Spleen (tissue), 7 donors: ENCODE measurements at regions not wholly inside any gene's neighbourhood (a gene's known extent, or its start where the extent isn't known, plus 50 kb on each side); places are given as distances from the start of the nearest gene placed in this dataset.

Experiments
- CTCF ChIP-seq, 11 experiments: fragments of 200-600 bp in 7 of 11; fragments of 450-650 bp in 4 of 11; sonication (generic) in 4 of 11; IDR thresholded peaks in 8 of 11; conservative IDR thresholded peaks in 3 of 11; 1 replicate in 7 of 11; 2 replicates in 4 of 11; pipeline versions ENCODE4 v1.4.0 to v1.8.0; 2016 to 2021; ENCODE audit warnings: antibody characterized with exemption in 11 of 11, inconsistent platforms in 4 of 11, mild to moderate bottlenecking in 1 of 11
- POLR2AphosphoS5 ChIP-seq, 3 donors: sonication (generic); formaldehyde crosslinking; IDR thresholded peaks; one replicate each; pipeline ENCODE4 v1.5.1; 2017; ENCODE audit warnings: antibody characterized with exemption in 3 of 3
- donor health status: DM: no; HTN: no; CAD: no; lungs with moderate emphysema.
- donor health status: DM: no; HTN: no; CAD: no.
- donor health status: DM: no; HTN: no; CAD: no.

DNA sequence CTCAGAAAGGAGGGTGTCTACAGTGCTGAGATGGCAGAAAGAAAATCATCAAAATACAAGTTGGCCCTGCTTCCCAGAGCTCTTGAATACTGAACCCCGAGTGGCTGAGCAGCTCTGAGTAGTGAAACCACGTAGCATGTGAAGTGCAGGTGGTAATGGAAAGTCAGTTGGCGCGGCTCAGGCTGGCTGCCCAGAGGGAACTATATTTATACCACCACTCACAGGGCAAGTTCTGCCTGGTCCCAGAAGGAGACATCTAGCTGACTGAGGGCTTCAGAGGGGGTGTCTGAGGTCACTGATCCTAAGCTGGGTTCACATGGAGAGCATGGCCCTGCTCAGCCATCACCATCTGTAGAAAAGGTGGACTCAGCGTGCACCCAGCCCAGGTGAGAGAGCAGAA lies 129.6 kb upstream of the AGBL1 start:
- TF ChIP-seq CTCF (IDR thresholded peaks at IDR 0.05 in 8 of 11, conservative IDR thresholded peaks at IDR 0.05 in 3 of 11) (no peak), POLR2AphosphoS5 (IDR thresholded peaks at IDR 0.05) (no peak)
